Upper lobe of right lung (tissue), 1 donor: ENCODE measurements at regions not wholly inside any gene's neighbourhood (a gene's known extent, or its start where the extent isn't known, plus 50 kb on each side); places are given as distances from the start of the nearest gene placed in this dataset.

Experiments
- ATAC-seq: fragments of 200-7000 bp; cut with Tn5 transposase; one replicate; pipeline ENCODE4 v1.9.1; 2020; ENCODE audit warnings: mild to moderate bottlenecking, moderate library complexity
- DNase-seq: peaks from one replicate; pipeline ENCODE4 v3.0.0-alpha.2; 2020
- H3K27ac ChIP-seq: fragments of 200-600 bp; one replicate; pipeline ENCODE4 v1.8.0; 2022
- H3K27me3 ChIP-seq: fragments of 200-600 bp; one replicate; pipeline ENCODE4 v1.8.0; 2022; ENCODE audit warnings: mild to moderate bottlenecking
- H3K36me3 ChIP-seq: fragments of 200-600 bp; one replicate; pipeline ENCODE4 v1.8.0; 2022
- H3K4me1 ChIP-seq: fragments of 200-600 bp; one replicate; pipeline ENCODE4 v1.8.0; 2022
- H3K4me3 ChIP-seq: fragments of 200-600 bp; one replicate; pipeline ENCODE4 v1.8.0; 2022; ENCODE audit warnings: mild to moderate bottlenecking
- H3K9me3 ChIP-seq: fragments of 200-600 bp; one replicate; pipeline ENCODE4 v1.8.0; 2022
- CTCF ChIP-seq: fragments of 200-600 bp; IDR thresholded peaks from one replicate; pipeline ENCODE4 v1.8.0; 2022; ENCODE audit warnings: antibody characterized with exemption
- intact Hi-C: fragments of 100-400 bp; cut with DNase I; formaldehyde crosslinking; loops from one replicate; pipeline ENCODE4 v1.11.0; 2022
- donor health status: DM: no; HTN: yes; CAD: no; lungs with severe emphysema.

- no peak for DNase-seq
- H3K4me1 ChIP-seq: no peaks in the 10 kb centered on the region
- H3K36me3 ChIP-seq: no peaks in the 10 kb centered on the region
- H3K27me3 ChIP-seq: no peaks in the 10 kb centered on the region
- no peak for TF ChIP-seq CTCF
- intact Hi-C loops: no loop called here
- no peak overlapping the region for H3K27ac ChIP-seq
- no peaks in the 10 kb centered on the region for H3K9me3 ChIP-seq
- no peak overlapping the region for H3K4me3 ChIP-seq
- ATAC-seq: no peak
These were observed 515.8 kb downstream of the SLITRK6 start for GRCh38 chr13:85283408-85283807.

GRCh38 chr13:85282876-85283275 is 516.3 kb downstream of the SLITRK6 start:
- no peak overlapping the region for H3K27ac ChIP-seq
- no peaks in the 10 kb centered on the region for H3K9me3 ChIP-seq
- no peak for DNase-seq
- TF ChIP-seq CTCF: no peak
- intact Hi-C loops: no loop called here
- no peaks in the 10 kb centered on the region for H3K4me1 ChIP-seq
- H3K27me3 ChIP-seq: no peaks in the 10 kb centered on the region
- no peak for ATAC-seq
- no peak overlapping the region for H3K4me3 ChIP-seq
- no peaks in the 10 kb centered on the region for H3K36me3 ChIP-seq

- no peak for ATAC-seq
- Histone ChIP-seq H3K4me1 (no peaks in the 10 kb centered on the region), H3K27me3 (no peaks in the 10 kb centered on the region), H3K36me3 (no peaks in the 10 kb centered on the region), H3K4me3 (no peak overlapping the region), H3K27ac (no peak overlapping the region), H3K9me3 (no peaks in the 10 kb centered on the region)
- intact Hi-C loops: no loop called here
- TF ChIP-seq CTCF: no peak
- no peak for DNase-seq
These were observed 520.4 kb downstream of the SLITRK6 start for GRCh38 chr13:85278851-85279250.

- Histone ChIP-seq H3K9me3 (no peaks in the 10 kb centered on the region), H3K27me3 (no peaks in the 10 kb centered on the region), H3K4me3 (no peak overlapping the region), H3K4me1 (no peaks in the 10 kb centered on the region), H3K27ac (no peak overlapping the region), H3K36me3 (no peaks in the 10 kb centered on the region)
- intact Hi-C loops: no loop called here
- DNase-seq (no peak), ATAC-seq (no peak)
- no peak for TF ChIP-seq CTCF
These were observed 521.5 kb downstream of the SLITRK6 start for GRCh38 chr13:85277748-85278147.

- Histone ChIP-seq H3K27me3 (no peaks in the 10 kb centered on the region), H3K4me3 (no peak overlapping the region), H3K9me3 (no peaks in the 10 kb centered on the region), H3K27ac (no peak overlapping the region), H3K36me3 (no peaks in the 10 kb centered on the region), H3K4me1 (no peaks in the 10 kb centered on the region)
- ATAC-seq (no peak), DNase-seq (no peak)
- intact Hi-C loops: no loop called here
- no peak for TF ChIP-seq CTCF
These were observed 532.4 kb downstream of the SLITRK6 start for GRCh38 chr13:85266771-85267170.

GRCh38 chr13:85266331-85266730 is 532.9 kb downstream of the SLITRK6 start:
- no peak for TF ChIP-seq CTCF
- H3K36me3 ChIP-seq: no peaks in the 10 kb centered on the region
- H3K4me1 ChIP-seq: no peaks in the 10 kb centered on the region
- H3K4me3 ChIP-seq: no peak overlapping the region
- H3K27ac ChIP-seq: no peak overlapping the region
- ATAC-seq (no peak), DNase-seq (no peak)
- intact Hi-C loops: no loop called here
- H3K9me3 ChIP-seq: no peaks in the 10 kb centered on the region
- no peaks in the 10 kb centered on the region for H3K27me3 ChIP-seq
